PFSK-1 (cell line): ENCODE measurements at regions not wholly inside any gene's neighbourhood (a gene's known extent, or its start where the extent isn't known, plus 50 kb on each side); places are given as distances from the start of the nearest gene placed in this dataset.

Experiments used
- POLR2AphosphoS5 ChIP-seq: IDR thresholded peaks from 2 replicates; pipeline ENCODE4 v1.6.1; 2012; ENCODE audit warnings: low read depth, mild to moderate bottlenecking, control low read depth, low read length, moderate library complexity
- TAF1 ChIP-seq: IDR thresholded peaks from 2 replicates; pipeline ENCODE4 v1.6.1; 2012; ENCODE audit warnings: low read length, control low read depth, borderline replicate concordance; ENCODE audit not compliant: insufficient read depth
- TF ChIP-seq, protein P1 (sequence below), 2 experiments: IDR thresholded peaks; 2 replicates each; pipeline versions ENCODE4 v1.6.1 to v1.8.0; 2011 to 2012; ENCODE audit warnings: low read depth in 2 of 2, low read length in 2 of 2, control low read depth in 1 of 2, inconsistent platforms in 1 of 2, mild to moderate bottlenecking in 1 of 2, moderate library complexity in 1 of 2; ENCODE audit not compliant: insufficient read depth in 1 of 2

DNA sequence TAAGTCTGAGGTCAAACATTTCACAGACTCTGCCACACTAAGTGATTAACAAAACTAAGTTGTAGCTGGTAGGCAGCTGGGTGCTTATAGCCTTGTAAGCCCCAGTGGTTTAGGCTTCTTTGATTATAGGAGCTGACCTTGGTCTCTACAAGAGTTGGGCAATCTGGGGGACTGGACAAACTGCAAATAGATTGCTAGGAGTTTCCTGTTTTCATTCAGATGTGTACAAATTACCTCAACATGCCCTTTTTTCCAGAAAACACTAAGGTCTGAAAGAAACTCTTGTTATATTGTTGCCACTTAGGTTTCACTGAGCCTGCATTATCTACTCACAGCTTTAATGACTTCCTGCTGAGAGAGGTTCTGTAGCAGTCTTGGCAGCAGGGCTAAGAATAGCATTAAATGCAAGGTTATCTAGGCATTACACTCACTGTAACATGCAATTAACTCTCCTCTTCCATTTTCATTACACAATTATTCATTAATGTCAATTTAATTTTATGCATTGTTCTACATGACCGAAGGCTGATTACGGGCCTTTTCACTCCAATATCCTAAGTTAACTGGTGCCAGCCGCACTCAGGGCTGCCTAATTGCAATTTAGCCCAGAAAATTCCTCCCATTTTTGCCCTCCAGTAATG lies 314.0 kb downstream of the LMO4 start:
- no peak for TF ChIP-seq POLR2AphosphoS5
- TF ChIP-seq, protein P1, sequence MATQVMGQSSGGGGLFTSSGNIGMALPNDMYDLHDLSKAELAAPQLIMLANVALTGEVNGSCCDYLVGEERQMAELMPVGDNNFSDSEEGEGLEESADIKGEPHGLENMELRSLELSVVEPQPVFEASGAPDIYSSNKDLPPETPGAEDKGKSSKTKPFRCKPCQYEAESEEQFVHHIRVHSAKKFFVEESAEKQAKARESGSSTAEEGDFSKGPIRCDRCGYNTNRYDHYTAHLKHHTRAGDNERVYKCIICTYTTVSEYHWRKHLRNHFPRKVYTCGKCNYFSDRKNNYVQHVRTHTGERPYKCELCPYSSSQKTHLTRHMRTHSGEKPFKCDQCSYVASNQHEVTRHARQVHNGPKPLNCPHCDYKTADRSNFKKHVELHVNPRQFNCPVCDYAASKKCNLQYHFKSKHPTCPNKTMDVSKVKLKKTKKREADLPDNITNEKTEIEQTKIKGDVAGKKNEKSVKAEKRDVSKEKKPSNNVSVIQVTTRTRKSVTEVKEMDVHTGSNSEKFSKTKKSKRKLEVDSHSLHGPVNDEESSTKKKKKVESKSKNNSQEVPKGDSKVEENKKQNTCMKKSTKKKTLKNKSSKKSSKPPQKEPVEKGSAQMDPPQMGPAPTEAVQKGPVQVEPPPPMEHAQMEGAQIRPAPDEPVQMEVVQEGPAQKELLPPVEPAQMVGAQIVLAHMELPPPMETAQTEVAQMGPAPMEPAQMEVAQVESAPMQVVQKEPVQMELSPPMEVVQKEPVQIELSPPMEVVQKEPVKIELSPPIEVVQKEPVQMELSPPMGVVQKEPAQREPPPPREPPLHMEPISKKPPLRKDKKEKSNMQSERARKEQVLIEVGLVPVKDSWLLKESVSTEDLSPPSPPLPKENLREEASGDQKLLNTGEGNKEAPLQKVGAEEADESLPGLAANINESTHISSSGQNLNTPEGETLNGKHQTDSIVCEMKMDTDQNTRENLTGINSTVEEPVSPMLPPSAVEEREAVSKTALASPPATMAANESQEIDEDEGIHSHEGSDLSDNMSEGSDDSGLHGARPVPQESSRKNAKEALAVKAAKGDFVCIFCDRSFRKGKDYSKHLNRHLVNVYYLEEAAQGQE (IDR thresholded peaks at IDR 0.05; ENCODE audit: insufficient read depth in 1 of 2, low read depth in 2 of 2, low read length in 2 of 2), result 0 out of 4 replicates have a peak, but pooled peaks of 1 of the 2 experiments have one; percentile 37
- no peak for TF ChIP-seq TAF1
